ENCODE measurements at regions not wholly inside any gene's neighbourhood (a gene's known extent, or its start where the extent isn't known, plus 50 kb on each side); places are given as distances from the start of the nearest gene placed in this dataset.
A peak's percentile ranks its signal among the peaks of the same experiment; 100 is the strongest.

DNA sequence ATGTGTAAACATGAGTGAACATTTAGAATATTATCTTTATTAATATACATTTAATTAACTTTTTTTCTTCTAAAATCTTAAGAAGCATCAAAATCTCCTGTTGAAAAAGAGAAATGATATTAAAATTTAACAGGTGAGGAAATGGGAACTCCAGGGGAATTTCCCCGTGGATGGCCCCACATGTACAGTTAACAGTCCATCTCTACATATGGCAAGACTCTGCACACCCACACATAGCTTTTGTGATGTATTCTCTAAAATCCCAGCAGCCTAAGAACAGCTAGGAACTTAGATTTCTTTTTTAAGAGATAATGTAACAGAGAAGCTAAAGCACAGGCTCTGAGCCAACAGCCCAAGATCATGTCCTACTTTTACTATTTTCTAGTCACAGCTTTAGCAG lies 556.3 kb upstream of the RGMB start:
- Histone ChIP-seq H3K4me3 (ENCODE audit: low read length) (no peak overlapping the region), H3K4me2 (ENCODE audit: low read length) (no peak overlapping the region), H3K9me2 (ENCODE audit: insufficient read depth, low read length) (no peaks in the 10 kb centered on the region), H3K79me2 (replicated peaks; ENCODE audit: insufficient read depth, low read length) (no peaks in the 10 kb centered on the region), H3K27me3 (ENCODE audit: insufficient read depth, low read depth, low read length) (no peaks in the 10 kb centered on the region), H3K9ac (ENCODE audit: low read length) (no peak overlapping the region), H4K20me1 (ENCODE audit: insufficient read depth) (no peaks in the 10 kb centered on the region), H3K27ac (ENCODE audit: low read length) (no peak overlapping the region), H3F3A (ENCODE audit: insufficient read depth, low read length, poor library complexity, severe bottlenecking) (no peaks in the 10 kb centered on the region), H3K9me3 (ENCODE audit: low read length) (no peaks in the 10 kb centered on the region), H2AFZ (ENCODE audit: low read depth, low read length) (no peak overlapping the region), H3K36me3 (ENCODE audit: insufficient read depth, low read length) (no peaks in the 10 kb centered on the region)
- TF ChIP-seq MXI1 (conservative IDR thresholded peaks at IDR 0.05; ENCODE audit: poor library complexity, severe bottlenecking) (no peak), EZH2 (IDR thresholded peaks at IDR 0.05; ENCODE audit: borderline replicate concordance, insufficient read depth, low read length, poor library complexity, severe bottlenecking) (no peak), POLR2AphosphoS5 (IDR thresholded peaks at IDR 0.05) (no peak), EP300 (conservative IDR thresholded peaks at IDR 0.05; ENCODE audit: poor library complexity, severe bottlenecking) (no peak), SMC3 (conservative IDR thresholded peaks at IDR 0.05; ENCODE audit: poor library complexity) (no peak), RAD21 (conservative IDR thresholded peaks at IDR 0.05) (no peak), TAF1 (IDR thresholded peaks at IDR 0.05; ENCODE audit: low read depth) (no peak)
- TF ChIP-seq, protein P1, sequence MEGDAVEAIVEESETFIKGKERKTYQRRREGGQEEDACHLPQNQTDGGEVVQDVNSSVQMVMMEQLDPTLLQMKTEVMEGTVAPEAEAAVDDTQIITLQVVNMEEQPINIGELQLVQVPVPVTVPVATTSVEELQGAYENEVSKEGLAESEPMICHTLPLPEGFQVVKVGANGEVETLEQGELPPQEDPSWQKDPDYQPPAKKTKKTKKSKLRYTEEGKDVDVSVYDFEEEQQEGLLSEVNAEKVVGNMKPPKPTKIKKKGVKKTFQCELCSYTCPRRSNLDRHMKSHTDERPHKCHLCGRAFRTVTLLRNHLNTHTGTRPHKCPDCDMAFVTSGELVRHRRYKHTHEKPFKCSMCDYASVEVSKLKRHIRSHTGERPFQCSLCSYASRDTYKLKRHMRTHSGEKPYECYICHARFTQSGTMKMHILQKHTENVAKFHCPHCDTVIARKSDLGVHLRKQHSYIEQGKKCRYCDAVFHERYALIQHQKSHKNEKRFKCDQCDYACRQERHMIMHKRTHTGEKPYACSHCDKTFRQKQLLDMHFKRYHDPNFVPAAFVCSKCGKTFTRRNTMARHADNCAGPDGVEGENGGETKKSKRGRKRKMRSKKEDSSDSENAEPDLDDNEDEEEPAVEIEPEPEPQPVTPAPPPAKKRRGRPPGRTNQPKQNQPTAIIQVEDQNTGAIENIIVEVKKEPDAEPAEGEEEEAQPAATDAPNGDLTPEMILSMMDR (IDR thresholded peaks at IDR 0.05; ENCODE audit: poor library complexity, severe bottlenecking): no peak
- TF ChIP-seq, protein P2, sequence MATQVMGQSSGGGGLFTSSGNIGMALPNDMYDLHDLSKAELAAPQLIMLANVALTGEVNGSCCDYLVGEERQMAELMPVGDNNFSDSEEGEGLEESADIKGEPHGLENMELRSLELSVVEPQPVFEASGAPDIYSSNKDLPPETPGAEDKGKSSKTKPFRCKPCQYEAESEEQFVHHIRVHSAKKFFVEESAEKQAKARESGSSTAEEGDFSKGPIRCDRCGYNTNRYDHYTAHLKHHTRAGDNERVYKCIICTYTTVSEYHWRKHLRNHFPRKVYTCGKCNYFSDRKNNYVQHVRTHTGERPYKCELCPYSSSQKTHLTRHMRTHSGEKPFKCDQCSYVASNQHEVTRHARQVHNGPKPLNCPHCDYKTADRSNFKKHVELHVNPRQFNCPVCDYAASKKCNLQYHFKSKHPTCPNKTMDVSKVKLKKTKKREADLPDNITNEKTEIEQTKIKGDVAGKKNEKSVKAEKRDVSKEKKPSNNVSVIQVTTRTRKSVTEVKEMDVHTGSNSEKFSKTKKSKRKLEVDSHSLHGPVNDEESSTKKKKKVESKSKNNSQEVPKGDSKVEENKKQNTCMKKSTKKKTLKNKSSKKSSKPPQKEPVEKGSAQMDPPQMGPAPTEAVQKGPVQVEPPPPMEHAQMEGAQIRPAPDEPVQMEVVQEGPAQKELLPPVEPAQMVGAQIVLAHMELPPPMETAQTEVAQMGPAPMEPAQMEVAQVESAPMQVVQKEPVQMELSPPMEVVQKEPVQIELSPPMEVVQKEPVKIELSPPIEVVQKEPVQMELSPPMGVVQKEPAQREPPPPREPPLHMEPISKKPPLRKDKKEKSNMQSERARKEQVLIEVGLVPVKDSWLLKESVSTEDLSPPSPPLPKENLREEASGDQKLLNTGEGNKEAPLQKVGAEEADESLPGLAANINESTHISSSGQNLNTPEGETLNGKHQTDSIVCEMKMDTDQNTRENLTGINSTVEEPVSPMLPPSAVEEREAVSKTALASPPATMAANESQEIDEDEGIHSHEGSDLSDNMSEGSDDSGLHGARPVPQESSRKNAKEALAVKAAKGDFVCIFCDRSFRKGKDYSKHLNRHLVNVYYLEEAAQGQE (IDR thresholded peaks at IDR 0.05; ENCODE audit: borderline replicate concordance): no peak

DNA sequence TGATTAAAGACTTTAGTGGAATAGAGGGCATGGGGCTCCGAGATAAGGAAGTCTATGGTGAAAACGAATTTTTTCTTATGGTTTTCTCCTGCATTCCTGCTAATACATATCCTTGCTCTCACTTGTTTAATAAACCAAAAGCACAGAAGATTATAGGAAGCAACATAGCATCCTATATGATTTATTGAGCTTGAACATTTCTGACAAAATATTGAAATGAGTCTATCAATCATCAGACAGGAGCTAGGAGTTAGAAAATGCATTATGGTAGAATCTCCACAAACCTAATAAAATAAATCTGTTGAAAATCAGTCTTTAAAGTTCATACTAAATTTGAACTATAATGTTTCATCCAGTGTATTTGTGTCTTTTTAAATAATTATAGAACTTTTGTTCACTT lies 554.6 kb upstream of the RGMB start:
- TF ChIP-seq EP300 (conservative IDR thresholded peaks at IDR 0.05; ENCODE audit: poor library complexity, severe bottlenecking): peak; percentile 63
- no peak for TF ChIP-seq SMC3 (conservative IDR thresholded peaks at IDR 0.05; ENCODE audit: poor library complexity)
- TF ChIP-seq, protein P2 (IDR thresholded peaks at IDR 0.05; ENCODE audit: borderline replicate concordance): no peak
- TF ChIP-seq EZH2 (IDR thresholded peaks at IDR 0.05; ENCODE audit: borderline replicate concordance, insufficient read depth, low read length, poor library complexity, severe bottlenecking): no peak
- TF ChIP-seq MXI1 (conservative IDR thresholded peaks at IDR 0.05; ENCODE audit: poor library complexity, severe bottlenecking): no peak
- TF ChIP-seq RAD21 (conservative IDR thresholded peaks at IDR 0.05): no peak
- peak; percentile 68 for TF ChIP-seq POLR2AphosphoS5 (IDR thresholded peaks at IDR 0.05)
- no peak for TF ChIP-seq TAF1 (IDR thresholded peaks at IDR 0.05; ENCODE audit: low read depth)
- TF ChIP-seq, protein P1 (IDR thresholded peaks at IDR 0.05; ENCODE audit: poor library complexity, severe bottlenecking): no peak
- Histone ChIP-seq H3K9me2 (ENCODE audit: insufficient read depth, low read length) (no peaks in the 10 kb centered on the region), H3K9ac (ENCODE audit: low read length) (no peak overlapping the region), H3K79me2 (replicated peaks; ENCODE audit: insufficient read depth, low read length) (no peaks in the 10 kb centered on the region), H3K27me3 (ENCODE audit: insufficient read depth, low read depth, low read length) (no peaks in the 10 kb centered on the region), H3K27ac (ENCODE audit: low read length) (no peak overlapping the region), H3K4me2 (ENCODE audit: low read length) (no peak overlapping the region), H4K20me1 (ENCODE audit: insufficient read depth) (no peaks in the 10 kb centered on the region), H3K4me3 (ENCODE audit: low read length) (no peak overlapping the region), H2AFZ (ENCODE audit: low read depth, low read length) (no peak overlapping the region), H3F3A (ENCODE audit: insufficient read depth, low read length, poor library complexity, severe bottlenecking) (no peaks in the 10 kb centered on the region), H3K9me3 (ENCODE audit: low read length) (no peaks in the 10 kb centered on the region), H3K36me3 (ENCODE audit: insufficient read depth, low read length) (no peaks in the 10 kb centered on the region)
